Stimulated activated CD4-positive, alpha-beta T cell treated with anti-CD3 and anti-CD28 coated beads, Interleukin-1b, Interleukin-23, amount 100 ng/mL, for 4 hours (primary cell): ENCODE measurements at regions not wholly inside any gene's neighbourhood (a gene's known extent, or its start where the extent isn't known, plus 50 kb on each side); places are given as distances from the start of the nearest gene placed in this dataset.
"Not testable (repeated sequence)": the region's sequence is repeated elsewhere in the genome, so short reads cannot be mapped to it uniquely, and the experiment has no call there.

ENCODE experiments used
- DNase-seq, 2 donors: peaks; one replicate each; pipeline ENCODE4 v3.0.0-alpha.2; 2020; ENCODE audit warnings: low read depth in 2 of 2

DNA sequence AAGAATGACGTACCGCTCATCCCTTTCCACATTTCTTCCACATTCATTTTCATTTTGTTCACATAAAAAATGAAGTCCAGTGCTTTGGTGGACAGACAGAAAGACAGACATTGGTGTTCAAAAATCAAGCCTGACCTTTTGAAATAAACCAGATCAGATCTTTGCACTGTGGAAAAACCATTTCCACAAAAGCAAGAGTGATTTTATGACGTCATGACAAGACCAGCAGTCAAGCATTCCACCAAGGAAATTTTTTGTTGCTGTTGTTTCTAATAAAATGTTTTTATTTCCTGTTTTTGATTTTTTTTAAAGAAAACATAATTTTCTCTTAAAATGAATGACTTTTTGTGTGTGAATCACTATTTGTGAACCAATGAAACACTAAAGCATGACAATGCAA lies 350.0 kb downstream of the KCNJ2 start:
- no peak for DNase-seq

DNA sequence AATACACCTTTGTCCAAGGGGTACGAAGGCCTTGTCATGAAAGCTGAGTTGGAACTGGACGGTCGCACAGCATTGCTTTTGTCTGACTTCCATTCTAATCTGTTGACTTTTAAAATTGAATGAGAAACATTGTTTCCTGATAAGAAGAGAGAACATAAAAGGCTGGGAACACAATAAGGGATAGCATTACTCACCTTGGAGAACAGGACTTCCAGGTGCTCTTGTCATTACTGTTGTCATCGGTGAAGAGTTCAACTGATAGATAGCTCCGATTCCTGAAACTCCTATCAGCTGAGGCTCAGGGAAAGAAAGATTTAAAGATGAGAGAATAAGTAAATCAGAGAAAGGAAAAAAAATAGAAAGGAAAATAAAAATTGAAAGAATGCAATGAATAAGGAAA lies 351.1 kb downstream of the KCNJ2 start:
- DNase-seq: no peak

DNA sequence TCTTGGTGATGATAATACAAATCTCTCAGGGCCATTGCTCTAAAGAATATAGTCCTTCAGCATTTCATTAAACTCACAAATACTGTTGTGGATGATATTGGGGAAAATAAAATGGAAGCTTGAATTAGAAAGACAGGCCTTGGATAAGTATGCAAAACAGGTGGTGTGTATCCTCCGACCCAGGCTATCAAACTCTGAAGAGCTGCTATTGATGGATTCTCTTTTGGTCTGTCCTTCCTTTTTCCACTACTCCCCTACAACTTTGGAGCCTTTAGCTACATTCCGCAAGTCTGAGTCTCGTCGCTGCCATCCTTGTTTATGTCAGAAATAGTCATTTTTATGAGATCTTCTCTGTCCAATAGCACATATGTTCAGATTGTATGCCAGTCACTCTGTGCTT lies 351.6 kb downstream of the KCNJ2 start:
- no peak for DNase-seq

DNA sequence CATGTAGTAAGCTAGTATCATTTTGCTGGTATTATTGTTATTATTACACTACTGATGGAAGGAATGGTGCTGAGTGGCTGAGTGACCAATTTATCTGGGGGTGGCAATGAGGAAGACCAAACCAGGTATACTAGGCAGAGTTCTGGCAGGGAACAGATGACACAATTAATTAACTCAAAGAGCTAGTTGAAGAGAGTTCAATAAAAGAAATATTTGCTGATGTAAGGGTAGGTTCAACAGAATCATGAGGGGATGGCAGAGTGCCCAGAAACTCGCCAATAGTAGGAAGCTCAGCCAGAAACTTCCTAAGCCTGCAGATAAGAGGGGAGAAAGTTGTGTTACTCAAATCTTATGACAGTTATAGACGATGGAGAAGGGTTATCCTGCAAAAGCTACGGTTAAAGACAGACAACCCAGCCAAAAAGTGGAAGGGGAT lies 352.5 kb downstream of the KCNJ2 start:
- no peak for DNase-seq

DNA sequence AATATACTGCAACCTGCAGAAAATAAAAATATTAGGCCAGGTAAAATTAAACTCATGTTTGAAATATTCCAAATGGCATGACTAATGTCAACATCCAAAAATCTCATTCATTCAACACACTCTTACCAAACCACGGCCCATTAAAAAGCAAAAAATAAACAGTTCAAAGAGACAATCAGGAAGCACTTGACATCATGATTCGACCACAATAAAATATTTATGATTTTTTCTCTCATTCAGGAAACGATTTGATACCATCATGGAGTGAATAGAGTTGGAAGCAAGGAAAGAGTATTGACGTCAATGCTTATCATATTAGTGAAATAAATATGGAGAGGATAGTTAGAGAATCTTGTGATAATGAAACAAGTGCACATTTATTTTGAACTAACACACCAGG lies 354.1 kb downstream of the KCNJ2 start:
- DNase-seq: no peak

DNA sequence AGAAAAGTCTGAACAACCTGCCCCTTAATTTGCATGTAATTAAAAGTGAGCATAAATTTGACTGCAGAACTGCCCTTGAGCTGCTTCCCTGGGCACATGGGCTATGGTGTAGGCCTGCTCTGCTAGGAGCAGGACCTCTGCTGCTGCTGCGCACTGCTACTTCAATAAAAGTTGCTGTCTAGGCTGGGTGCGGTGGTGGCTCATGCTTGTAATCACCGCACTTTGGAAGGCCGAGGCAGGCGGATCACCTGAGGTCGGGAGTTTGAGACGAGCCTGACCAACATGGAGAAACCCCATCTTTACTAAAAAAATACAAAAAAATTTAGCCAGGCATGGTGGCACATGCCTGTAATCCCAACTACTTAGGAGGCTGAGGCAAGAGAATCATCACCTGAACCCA lies 355.7 kb downstream of the KCNJ2 start:
- DNase-seq: not testable (repeated sequence)

DNA sequence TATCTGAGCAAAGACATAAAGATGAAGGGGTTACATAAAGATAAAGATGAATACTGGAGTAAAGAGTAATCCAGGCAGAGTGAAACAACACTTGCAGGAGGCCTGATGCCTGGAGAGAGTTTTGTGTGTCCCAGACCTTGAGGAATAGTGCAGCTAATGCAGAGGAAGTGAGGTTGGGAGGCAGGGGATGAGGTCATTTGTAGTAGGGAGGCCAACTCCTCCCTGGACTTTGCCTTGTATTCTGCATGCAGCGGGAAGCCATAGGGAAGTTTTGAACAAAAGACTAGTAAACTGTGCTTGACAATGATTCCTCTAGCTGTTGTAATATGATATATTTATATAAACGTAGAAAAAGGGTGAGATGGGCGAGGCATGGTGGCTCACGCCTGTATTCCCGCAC lies 356.6 kb downstream of the KCNJ2 start:
- DNase-seq: no peak

DNA sequence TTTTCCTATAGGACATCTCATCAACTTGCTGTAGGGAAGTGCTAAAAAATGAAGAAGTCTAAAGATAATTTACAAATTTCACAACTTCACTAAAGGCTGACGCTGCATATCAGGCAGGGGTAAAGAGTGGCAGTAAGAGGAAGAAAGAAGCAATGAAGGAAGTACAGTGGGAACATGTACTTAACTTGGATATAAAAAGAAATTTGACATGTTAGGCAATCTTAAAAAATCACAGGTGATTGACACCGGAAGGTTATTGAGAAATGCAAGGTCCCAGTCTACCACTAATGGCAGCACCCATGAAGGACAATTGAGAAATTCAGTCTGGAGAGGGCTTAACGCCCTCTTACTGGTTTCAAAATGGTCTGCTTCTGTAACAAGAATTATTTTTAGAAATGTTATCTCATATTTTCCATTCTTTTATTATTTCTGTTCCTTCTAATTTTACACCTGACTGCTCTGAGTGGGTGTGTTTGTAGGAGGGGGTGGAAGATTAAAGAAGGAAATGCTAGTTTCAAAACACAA lies 358.1 kb downstream of the KCNJ2 start:
- no peak for DNase-seq

DNA sequence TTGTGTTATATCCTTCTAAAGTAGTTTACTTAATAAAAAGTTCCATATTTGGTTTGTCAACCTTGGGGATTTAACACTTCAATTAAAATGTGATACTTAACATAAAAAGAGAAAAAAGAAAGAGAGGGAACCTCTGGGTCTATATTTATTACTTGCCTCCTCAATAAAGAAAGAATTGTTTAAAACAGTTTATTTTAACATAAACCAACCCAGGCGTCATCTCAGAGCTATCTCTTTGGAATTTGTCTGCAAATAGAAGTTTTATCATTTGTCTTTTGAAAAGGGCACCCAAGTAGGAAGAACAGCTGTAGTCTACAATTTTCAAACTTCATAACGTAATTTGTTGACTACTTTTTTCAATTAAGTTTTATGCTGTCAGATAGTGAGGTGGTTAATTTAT lies 364.1 kb downstream of the KCNJ2 start:
- no peak for DNase-seq

DNA sequence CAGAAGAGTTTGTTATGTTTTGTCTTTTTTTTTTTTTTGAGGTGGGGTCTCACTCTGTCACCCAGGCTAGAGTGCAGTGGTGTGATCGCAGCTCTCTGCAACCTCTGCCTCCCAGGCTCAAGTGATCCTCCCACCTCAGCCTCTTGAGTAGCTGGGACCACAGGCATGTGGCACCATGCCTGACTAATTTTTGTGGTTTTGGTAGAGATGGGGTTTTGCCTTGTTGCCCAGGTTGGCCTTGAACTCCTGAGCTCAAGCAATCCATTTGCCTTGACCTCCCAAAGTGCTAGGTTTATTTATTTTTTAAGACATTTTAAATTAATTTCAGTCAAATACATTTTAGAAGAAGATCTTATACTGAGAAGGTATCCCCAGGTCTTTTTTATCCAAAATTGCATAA lies 366.7 kb downstream of the KCNJ2 start:
- no peak for DNase-seq

DNA sequence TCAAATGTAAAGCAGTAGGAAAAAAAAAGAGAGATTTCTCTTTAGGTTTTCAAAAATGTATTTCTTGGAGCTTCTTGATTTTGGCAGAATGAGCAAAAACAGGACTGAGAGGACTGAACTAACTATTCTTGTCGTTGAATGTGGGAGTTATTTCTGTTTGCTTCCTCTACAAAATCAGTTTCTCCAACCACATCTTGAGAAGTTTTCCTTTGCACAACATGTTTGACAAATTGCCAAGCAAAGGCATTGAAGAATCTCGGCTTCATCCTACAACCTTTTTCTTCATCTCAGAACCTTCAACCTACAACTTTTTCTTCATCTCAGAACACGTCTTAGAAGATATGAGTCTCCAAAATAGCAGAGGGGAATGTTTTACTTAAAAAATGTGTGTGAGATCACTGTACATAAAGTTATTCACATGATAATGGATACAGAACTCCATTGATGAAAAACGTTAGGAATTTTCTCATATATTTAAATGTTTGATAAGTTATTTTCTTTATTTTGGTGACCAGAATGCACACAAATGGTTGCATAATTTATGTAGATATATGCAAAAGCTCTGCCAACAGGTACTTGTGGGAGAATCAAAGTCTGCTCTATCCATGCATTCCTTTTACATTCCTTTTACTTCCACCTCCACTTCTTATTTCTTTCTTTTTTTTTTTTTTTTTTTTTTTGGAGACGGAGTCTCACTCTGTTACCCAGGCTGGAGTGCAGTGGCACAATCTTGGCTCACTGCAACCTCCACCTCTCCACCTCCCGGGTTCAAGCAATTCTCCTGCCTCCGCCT lies 370.0 kb downstream of the KCNJ2 start:
- DNase-seq: no peak

DNA sequence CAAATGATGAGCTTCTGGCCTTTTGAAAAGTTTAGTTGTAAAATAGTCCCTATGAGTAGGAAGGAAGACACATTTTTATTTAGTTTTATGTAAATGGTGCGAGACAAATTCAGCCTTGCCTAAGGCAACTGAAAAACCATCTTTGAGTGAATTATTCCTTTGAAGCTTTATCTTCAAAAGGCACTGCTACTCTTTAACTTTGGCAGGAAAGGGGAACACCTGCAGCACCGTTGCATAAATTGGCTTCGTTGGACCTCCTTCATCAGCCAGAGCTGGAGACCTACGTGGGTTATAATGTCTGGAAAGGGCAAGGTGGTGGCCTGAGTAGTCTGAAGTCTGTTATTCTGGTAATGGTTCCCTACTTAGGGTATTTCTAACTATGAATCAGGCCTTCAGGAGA lies 373.5 kb downstream of the KCNJ2 start:
- DNase-seq: no peak

DNA sequence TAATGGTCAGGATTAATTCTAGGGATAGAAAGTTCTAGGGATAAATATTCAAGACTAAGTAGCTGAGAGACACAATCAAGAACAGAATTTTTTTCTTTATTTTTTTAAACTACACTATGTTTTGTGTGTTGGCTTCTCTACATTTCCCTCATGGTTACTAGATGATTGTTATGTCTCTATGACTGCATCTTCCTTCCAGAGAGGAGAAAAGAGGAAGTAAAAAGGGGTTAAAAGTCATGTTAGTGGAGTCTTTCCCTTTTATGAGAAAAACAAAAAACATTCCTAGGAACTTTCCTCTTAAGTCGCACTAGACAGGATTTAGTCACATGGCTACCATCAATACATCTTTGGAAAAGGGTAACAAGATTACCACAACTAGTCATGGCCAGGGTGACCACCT lies 375.0 kb downstream of the KCNJ2 start:
- DNase-seq: no peak

DNA sequence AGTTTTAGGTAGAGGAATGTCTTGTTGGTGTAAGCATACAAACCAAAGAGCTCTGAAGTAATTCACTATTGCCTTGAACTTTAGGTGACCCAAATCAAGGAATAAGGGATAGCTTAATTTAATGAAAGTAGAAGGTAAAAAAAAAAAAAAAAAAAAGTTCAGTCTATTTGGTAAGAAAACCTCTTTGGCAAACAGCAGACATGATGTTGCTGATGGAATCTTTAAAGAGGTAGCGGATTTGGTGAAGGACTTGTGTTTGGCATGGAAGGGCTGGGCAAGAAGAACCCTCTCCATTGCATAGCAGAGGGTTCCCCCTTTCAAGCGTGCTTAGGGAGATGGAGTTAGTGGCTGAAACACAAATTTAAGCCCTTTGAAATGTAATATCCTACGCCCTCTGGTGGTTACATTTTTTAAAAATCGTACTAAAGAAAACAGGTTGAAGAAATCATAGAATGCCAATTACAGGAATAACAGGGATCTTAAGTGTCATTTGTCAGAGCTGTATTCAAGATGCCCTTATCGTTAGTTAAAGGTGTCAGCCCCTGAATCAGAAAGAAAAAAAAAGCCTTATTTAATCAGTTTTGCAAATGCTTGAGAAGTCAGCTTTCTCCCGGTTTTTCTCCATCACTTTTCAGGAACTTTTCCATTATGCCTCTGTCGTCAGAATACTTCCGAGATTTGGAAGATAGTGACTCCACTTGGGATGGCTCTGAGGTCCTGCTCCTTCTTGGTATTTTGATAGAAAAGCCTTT lies 383.1 kb downstream of the KCNJ2 start:
- DNase-seq: no peak

DNA sequence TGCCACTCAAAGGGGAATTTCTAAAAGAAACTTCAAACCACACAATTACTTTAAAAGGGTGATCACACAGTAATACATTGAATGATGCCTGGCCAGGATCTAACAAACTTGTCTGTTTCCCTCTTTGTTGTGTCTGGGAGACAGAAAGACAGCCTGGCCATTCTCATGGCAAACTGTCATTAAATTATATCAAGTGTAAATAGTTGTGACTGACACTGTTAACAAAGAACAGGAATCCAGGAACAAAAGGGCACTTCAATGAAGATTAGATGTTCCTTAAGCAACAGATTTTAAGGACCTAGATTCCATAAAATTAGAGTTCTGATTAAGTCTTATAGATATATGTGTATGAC lies 383.6 kb downstream of the KCNJ2 start:
- no peak for DNase-seq

DNA sequence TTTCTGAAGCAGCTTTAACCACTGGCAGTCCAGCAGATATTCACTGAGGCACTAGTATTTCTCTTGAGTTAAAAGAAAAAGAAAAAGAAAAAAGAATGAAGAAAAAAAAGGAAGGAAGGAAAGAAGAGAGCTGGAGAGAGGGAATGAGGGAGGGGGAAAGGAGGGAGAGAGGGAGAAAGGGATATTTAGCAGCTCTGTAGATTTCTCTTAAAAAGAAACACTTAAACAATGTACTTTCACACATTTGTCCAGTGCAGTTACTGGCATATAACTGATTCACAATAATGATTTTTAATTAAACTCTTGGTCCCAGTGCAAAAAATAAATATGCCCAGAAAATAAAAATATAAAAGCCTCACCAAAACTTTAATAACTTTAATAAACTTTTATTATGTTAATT lies 386.4 kb downstream of the KCNJ2 start:
- DNase-seq: no peak

DNA sequence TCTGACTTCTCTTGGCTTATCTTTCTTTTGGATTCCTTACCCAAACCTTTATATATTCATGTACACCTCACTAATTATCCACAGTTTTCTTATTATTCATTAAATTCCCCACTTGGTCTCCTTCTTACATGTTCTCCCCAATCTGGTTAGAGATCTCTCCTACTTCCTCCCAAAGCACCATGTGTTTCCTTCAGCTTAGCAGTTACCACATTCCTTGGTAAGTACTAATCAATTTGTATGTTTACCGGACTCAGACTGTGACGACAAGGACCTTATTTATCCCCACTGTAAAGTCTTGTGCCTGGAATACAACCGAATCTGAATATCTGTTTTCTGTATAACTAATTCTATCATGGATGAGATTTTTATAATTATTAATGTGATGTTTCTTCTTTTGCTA lies 389.5 kb downstream of the KCNJ2 start:
- no peak for DNase-seq

DNA sequence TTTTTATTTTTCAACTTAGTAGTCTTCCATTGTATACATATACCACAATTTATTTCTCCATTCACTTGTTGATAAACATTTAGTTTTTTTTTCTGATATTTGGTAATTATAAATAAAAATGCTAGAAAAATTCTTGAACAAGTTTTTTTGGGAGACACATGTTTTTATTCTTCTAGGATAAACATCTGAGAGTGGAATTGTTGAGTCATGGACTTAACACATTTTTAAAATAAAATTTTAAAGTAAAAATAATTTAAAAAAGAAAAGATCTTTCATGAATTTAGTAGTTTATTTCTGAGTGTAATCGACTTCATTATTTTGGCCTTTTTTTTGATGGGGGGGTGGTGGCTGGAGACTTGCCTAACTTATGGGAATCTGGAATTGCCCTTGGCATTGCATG lies 391.1 kb downstream of the KCNJ2 start:
- DNase-seq: no peak

DNA sequence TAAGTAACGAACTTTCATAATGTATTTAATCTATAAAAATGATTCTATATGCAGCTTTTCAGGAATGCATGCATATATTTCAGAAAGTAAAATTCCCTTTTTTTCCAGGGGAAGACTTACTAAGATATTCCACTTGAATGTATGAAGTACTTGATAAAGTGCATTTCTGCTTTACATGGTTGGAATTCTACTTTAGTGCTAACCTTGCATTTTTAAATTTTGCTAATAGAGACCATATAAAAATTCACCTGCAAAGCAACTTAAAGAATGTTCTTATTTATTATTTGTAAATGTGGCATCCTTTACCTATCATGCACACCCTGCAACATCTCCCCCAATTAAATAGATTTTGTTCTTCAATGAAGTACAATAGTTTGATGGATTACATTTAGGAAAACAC lies 392.8 kb downstream of the KCNJ2 start:
- DNase-seq: no peak

DNA sequence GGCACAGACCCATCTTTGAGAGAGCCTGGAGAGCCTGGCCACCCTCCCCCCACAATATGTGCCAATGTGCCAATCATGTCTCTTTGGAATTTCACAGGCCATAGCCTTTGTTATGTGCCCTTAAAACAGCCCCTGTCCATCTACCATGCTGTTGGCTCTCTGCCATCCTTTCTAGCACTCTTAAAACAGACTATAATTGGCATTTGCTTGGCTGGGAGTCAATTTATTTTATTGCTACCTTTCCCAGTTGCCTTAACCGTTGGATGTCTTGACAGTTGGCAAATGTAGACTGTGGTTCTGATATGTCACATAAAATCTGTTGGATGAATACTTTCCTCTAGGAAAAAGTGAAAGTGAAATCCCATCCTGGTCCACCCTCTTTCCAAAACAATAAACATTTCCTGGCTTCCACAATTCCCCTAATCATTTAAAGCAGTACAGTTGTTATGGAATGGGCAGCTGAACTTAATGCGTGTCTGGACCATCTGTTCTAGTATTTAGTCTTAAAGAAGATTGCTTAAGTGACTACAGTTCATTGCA lies 394.0 kb downstream of the KCNJ2 start:
- no peak for DNase-seq

DNA sequence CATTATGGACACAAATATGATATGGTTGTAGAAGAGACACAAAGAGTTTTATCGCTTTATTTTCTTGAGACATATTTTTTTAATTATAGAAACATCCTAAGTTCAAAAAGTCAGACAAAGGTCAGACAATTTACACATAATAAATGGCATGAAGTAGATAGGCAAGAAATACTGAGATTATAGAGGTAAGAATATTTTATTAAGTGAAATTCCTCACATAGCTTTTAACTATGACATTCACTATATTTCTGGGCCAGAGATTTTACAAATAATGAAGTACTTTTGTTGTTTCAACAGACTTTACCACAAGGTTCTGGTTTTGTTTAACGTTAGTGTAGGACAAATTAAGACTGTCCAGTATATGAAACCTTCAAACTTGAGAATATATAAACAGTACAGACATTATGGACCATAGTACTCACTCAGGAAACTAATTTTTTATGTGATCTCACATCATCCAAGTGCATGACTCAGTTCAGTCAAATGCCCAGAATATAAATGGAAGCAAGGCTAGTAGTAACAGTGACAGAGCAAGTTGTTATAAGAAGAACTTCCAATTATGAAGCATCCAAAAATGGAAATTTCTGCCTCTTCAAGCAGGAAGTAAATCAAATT lies 394.8 kb downstream of the KCNJ2 start:
- no peak for DNase-seq

DNA sequence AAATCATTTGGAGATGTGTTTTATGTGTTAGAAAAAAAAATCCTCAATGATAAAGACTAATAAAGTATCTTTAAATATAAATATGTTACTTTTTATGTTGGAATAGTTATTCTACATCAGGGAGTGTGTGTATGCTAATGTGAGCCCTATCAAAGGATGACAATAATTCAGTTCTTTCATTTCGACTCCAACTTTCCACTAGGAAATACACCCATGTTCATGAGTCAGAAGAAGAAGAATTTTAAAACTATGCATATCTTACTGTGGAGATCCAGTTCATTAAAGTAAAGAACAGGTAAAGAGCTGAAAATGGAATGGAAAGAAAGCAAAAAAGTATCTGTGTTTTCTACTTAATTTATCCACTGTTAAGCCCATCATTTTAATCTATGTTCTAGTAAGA lies 399.8 kb downstream of the KCNJ2 start:
- no peak for DNase-seq

DNA sequence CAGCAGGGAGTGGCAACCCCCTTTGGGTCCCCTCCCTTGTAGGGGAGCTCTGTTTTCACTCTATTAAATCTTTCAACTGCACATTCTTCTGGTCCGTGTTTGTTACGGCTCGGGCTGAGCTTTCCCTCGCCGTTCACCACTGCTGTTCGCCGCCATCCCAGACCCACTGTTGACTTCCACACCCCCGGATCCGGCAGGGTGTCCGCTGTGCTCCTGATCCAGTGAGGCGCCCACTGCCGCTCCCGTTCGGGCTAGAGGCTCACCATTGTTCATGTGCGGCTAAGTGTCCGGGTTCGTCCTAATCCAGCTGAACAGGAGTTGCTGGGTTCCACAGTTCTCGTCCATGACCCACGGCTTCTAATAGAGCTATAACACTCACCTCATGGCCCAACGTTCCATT lies 408.1 kb downstream of the KCNJ2 start:
- no peak for DNase-seq
